SK-N-SH (cell line): ENCODE measurements at regions not wholly inside any gene's neighbourhood (a gene's known extent, or its start where the extent isn't known, plus 50 kb on each side); places are given as distances from the start of the nearest gene placed in this dataset.

Source experiments
- CTCF ChIP-seq: fragments of 200-600 bp; sonication (generic); IDR thresholded peaks from 2 replicates; pipeline ENCODE4 v1.6.1; 2017; ENCODE audit warnings: antibody characterized with exemption, mild to moderate bottlenecking, moderate library complexity
- EP300 ChIP-seq, 2 experiments: IDR thresholded peaks; 2 replicates each; pipeline versions ENCODE4 v1.4.0 to v1.6.1; 2012; ENCODE audit warnings: borderline replicate concordance in 1 of 2, low read depth in 1 of 2, low read length in 1 of 2
- EZH2phosphoT487 ChIP-seq: fragments of 200-600 bp; sonication (generic); IDR thresholded peaks from 2 replicates; pipeline ENCODE4 v1.6.1; 2017; ENCODE audit warnings: low read depth, mixed run types, mild to moderate bottlenecking, antibody characterized with exemption, moderate library complexity, borderline replicate concordance
- FOSL2 ChIP-seq: IDR thresholded peaks from 2 replicates; pipeline ENCODE4 v1.4.0; 2012; ENCODE audit warnings: low read depth, mild to moderate bottlenecking, moderate library complexity, borderline replicate concordance
- GABPA ChIP-seq: IDR thresholded peaks from 2 replicates; pipeline ENCODE4 v1.4.0; 2012; ENCODE audit warnings: low read depth, mild to moderate bottlenecking
- MAX ChIP-seq: IDR thresholded peaks from 2 replicates; pipeline ENCODE4 v1.4.0; 2012; ENCODE audit warnings: low read depth
- MXI1 ChIP-seq: IDR thresholded peaks from 2 replicates; pipeline ENCODE4 v1.6.1; 2012; ENCODE audit warnings: mild to moderate bottlenecking, low read depth, low read length, improper control_type of control experiment
- NRF1 ChIP-seq: IDR thresholded peaks from 2 replicates; pipeline ENCODE4 v1.6.1; 2012; ENCODE audit warnings: low read depth, mild to moderate bottlenecking, low read length
- POLR2AphosphoS5 ChIP-seq: IDR thresholded peaks from 2 replicates; pipeline ENCODE4 v1.6.1; 2012; ENCODE audit warnings: low read depth, low read length
- SMC3 ChIP-seq: IDR thresholded peaks from 2 replicates; pipeline ENCODE4 v1.6.1; 2012; ENCODE audit warnings: low read depth, low read length, improper control_type of control experiment
- TCF12 ChIP-seq: IDR thresholded peaks from 2 replicates; pipeline ENCODE4 v1.4.0; 2012
- TEAD4 ChIP-seq: IDR thresholded peaks from 2 replicates; pipeline ENCODE4 v1.4.0; 2012; ENCODE audit warnings: mild to moderate bottlenecking, borderline replicate concordance; ENCODE audit not compliant: insufficient read depth
- USF2 ChIP-seq: fragments of 150-350 bp; IDR thresholded peaks from 2 replicates; pipeline ENCODE4 v1.6.1; 2017; ENCODE audit warnings: antibody characterized with exemption, low read length, low read depth, borderline replicate concordance

- TF ChIP-seq MXI1 (no peak), CTCF (no peak), NRF1 (no peak), FOSL2 (no peak), EZH2phosphoT487 (no peak), TCF12 (no peak), TEAD4 (no peak), GABPA (no peak), MAX (no peak), SMC3 (no peak), EP300 (IDR thresholded peaks at IDR 0.05; ENCODE audit: borderline replicate concordance in 1 of 2, low read depth in 1 of 2, low read length in 1 of 2) (no peak), POLR2AphosphoS5 (no peak), USF2 (no peak)
Measured at GRCh38 chr18:76134628-76135027, 360.4 kb downstream of the ZNF516 start.
